ENCODE measurements at regions not wholly inside any gene's neighbourhood (a gene's known extent, or its start where the extent isn't known, plus 50 kb on each side); places are given as distances from the start of the nearest gene placed in this dataset.

GRCh38 chr3:176009256-176009655 is 1150.1 kb downstream of the NAALADL2 start:
- no peaks in the 10 kb centered on the region for H3K4me1 ChIP-seq (replicated peaks; ENCODE audit: insufficient read depth)
- intact Hi-C loops (cut with micrococcal nuclease; ENCODE audit: unreplicated experiment) = no loop called here
- H3K36me3 ChIP-seq (ENCODE audit: low read depth) = no peaks in the 10 kb centered on the region
- DNase-seq = no peak
- 0 out of 2 replicates have a peak overlapping the region, but pooled peaks have one; percentile 28 for H2AFZ ChIP-seq
- no peaks in the 10 kb centered on the region for H3K27me3 ChIP-seq (ENCODE audit: insufficient read depth, low read depth)
- BruUV-seq (replicated peaks) = no TSS peak
- no peaks in the 10 kb centered on the region for H3K79me2 ChIP-seq (ENCODE audit: low read depth)
- no peak overlapping the region for H3K4me2 ChIP-seq
- no peaks in the 10 kb centered on the region for H3K9me3 ChIP-seq (ENCODE audit: insufficient read depth, low read depth)
- H4K20me1 ChIP-seq (ENCODE audit: insufficient read depth) = no peaks in the 10 kb centered on the region
- H3K4me3 ChIP-seq = no peak overlapping the region
- TF ChIP-seq CTCF (conservative IDR thresholded peaks at IDR 0.05) (no peak), EZH2 (IDR thresholded peaks at IDR 0.05; ENCODE audit: low read depth) (no peak)
- H3K27ac ChIP-seq = no peak overlapping the region
- H3F3A ChIP-seq (ENCODE audit: insufficient read depth, low read depth) = no peaks in the 10 kb centered on the region
- no peaks in the 10 kb centered on the region for H3K9me2 ChIP-seq (ENCODE audit: insufficient read depth)
- ChIA-PET POLR2A (ENCODE audit: unreplicated experiment) (no interaction called here), CTCF (no interaction called here)

DNA sequence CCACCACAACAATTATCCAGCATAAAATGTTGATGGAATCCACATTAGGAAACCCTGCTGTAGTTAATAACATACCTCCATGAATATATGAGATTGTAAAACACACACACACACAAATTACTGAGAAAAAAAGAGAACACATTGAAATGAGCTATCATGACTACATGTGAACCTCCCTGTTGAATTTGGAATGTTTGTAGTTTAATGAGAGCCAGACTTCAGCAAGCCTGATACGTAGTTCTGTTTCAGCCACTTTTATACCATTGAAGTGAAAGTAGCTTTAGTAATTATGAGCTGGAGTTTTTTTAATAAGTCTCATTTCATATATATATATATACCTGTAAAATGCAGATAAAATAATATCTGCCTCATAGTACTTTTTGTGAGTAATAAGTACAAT is 1146.4 kb downstream of the NAALADL2 start:
- Histone ChIP-seq H3K27me3 (ENCODE audit: insufficient read depth, low read depth) (no peaks in the 10 kb centered on the region), H3K4me2 (no peak overlapping the region), H3K27ac (no peak overlapping the region), H3K9me2 (ENCODE audit: insufficient read depth) (no peaks in the 10 kb centered on the region), H3K4me3 (no peak overlapping the region), H3K79me2 (ENCODE audit: low read depth) (no peaks in the 10 kb centered on the region), H3K9me3 (ENCODE audit: insufficient read depth, low read depth) (no peaks in the 10 kb centered on the region), H2AFZ (no peak overlapping the region), H3F3A (ENCODE audit: insufficient read depth, low read depth) (no peaks in the 10 kb centered on the region), H4K20me1 (ENCODE audit: insufficient read depth) (no peaks in the 10 kb centered on the region), H3K36me3 (ENCODE audit: low read depth) (no peaks in the 10 kb centered on the region), H3K4me1 (replicated peaks; ENCODE audit: insufficient read depth) (no peaks in the 10 kb centered on the region)
- no peak for TF ChIP-seq CTCF (conservative IDR thresholded peaks at IDR 0.05)
- TF ChIP-seq EZH2 (IDR thresholded peaks at IDR 0.05; ENCODE audit: low read depth) = no peak
- DNase-seq = no peak
- no TSS peak for BruUV-seq (replicated peaks)
- ChIA-PET POLR2A (ENCODE audit: unreplicated experiment) (interaction anchor here (0.6 kb wide), 1 partner anchor 720 kb away, joined by 11 read pairs; no protein-coding TSS in a partner anchor), CTCF (no interaction called here)
- intact Hi-C loops (cut with micrococcal nuclease; ENCODE audit: unreplicated experiment) = no loop called here

DNA sequence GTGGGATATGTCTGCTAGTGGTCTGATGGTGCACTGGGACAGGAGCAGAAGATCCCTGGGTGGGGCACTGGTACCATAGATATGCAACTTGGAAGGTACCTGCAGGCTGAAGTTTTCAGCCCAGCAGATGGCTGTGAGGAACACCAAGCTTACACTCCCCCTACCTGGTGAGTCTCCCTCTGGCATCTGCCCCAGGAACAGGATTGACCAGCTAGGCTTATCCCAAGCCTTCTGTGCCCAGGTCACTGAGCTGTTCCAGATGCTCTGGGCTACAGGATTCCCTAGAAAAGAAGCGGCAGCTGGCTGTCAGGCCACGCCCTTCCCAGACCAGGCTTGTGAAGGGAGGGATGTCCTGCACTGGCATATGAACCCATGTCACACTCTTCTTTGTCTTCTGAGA is 1130.0 kb downstream of the NAALADL2 start:
- no peak overlapping the region for H3K4me3 ChIP-seq
- BruUV-seq (replicated peaks) = no TSS peak
- H3K4me2 ChIP-seq = no peak overlapping the region
- POLR2A ChIA-PET (ENCODE audit: unreplicated experiment) = no interaction called here
- H3K27me3 ChIP-seq (ENCODE audit: insufficient read depth, low read depth) = no peaks in the 10 kb centered on the region
- no peaks in the 10 kb centered on the region for H3K79me2 ChIP-seq (ENCODE audit: low read depth)
- H3K9me2 ChIP-seq (ENCODE audit: insufficient read depth) = no peaks in the 10 kb centered on the region
- no peaks in the 10 kb centered on the region for H3K9me3 ChIP-seq (ENCODE audit: insufficient read depth, low read depth)
- H3K4me1 ChIP-seq (replicated peaks; ENCODE audit: insufficient read depth) = no peaks in the 10 kb centered on the region
- TF ChIP-seq EZH2 (IDR thresholded peaks at IDR 0.05; ENCODE audit: low read depth) (no peak), CTCF (conservative IDR thresholded peaks at IDR 0.05) (no peak)
- no peaks in the 10 kb centered on the region for H3F3A ChIP-seq (ENCODE audit: insufficient read depth, low read depth)
- no peak for DNase-seq
- intact Hi-C loops (cut with micrococcal nuclease; ENCODE audit: unreplicated experiment) = no loop called here
- H3K36me3 ChIP-seq (ENCODE audit: low read depth) = no peaks in the 10 kb centered on the region
- H4K20me1 ChIP-seq (ENCODE audit: insufficient read depth) = no peaks in the 10 kb centered on the region
- H3K27ac ChIP-seq = no peak overlapping the region
- H2AFZ ChIP-seq = no peak overlapping the region
- CTCF ChIA-PET = no interaction called here

Data from PC-9 (cell line).